ENCODE measurements at regions not wholly inside any gene's neighbourhood (a gene's known extent, or its start where the extent isn't known, plus 50 kb on each side); places are given as distances from the start of the nearest gene placed in this dataset.

DNA sequence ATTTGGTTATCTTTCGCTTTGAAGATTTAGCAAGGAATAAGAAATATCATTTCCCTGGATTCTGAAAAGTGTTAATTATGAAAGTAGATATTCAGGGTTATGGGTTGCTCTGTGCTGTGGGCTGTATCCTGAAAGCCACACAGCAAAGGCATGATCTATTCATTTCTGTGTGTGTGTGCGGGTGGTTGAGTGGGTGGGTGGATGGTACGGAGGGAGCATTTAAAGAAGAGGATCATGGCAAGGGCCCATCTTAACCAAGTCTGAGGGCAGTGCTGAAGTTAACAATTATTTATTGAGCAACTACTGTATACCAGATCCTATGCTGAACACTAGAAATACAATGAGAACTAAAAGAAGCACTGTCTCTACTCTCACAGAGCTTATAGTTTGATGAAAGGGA lies 178.2 kb upstream of the ZEB2 start:
- TF ChIP-seq GABPA (IDR thresholded peaks at IDR 0.05; ENCODE audit: low read depth) = no peak

DNA sequence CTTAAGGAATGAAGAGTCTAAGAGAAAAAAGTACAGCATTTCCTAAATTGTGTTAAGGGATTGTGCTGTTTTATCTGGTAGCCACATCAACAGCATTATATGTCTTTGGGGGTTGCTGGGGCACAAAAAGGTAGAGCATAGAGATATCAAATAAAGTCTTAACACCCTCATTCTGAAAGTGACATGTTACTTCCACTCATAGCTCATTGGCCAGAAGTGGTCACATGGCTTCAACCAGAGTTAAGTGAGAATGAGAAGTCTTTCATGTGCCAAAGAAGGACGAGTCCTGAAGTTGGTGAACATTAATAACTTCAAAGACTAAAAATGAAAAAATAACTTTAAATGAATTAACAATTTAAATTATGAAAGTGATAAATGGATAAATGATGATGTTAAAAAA lies 175.7 kb upstream of the ZEB2 start:
- H3K27ac ChIP-seq (replicated peaks) = no peak overlapping the region
- H3K4me3 ChIP-seq (replicated peaks; ENCODE audit: insufficient read depth, low read length) = no peak overlapping the region
- no peaks in the 10 kb centered on the region for H3K27me3 ChIP-seq (ENCODE audit: insufficient read depth, poor library complexity, severe bottlenecking)
- TF ChIP-seq, protein P1, sequence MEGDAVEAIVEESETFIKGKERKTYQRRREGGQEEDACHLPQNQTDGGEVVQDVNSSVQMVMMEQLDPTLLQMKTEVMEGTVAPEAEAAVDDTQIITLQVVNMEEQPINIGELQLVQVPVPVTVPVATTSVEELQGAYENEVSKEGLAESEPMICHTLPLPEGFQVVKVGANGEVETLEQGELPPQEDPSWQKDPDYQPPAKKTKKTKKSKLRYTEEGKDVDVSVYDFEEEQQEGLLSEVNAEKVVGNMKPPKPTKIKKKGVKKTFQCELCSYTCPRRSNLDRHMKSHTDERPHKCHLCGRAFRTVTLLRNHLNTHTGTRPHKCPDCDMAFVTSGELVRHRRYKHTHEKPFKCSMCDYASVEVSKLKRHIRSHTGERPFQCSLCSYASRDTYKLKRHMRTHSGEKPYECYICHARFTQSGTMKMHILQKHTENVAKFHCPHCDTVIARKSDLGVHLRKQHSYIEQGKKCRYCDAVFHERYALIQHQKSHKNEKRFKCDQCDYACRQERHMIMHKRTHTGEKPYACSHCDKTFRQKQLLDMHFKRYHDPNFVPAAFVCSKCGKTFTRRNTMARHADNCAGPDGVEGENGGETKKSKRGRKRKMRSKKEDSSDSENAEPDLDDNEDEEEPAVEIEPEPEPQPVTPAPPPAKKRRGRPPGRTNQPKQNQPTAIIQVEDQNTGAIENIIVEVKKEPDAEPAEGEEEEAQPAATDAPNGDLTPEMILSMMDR (IDR thresholded peaks at IDR 0.05; ENCODE audit: insufficient read depth, low read length) = no peak
- TF ChIP-seq, protein P2, sequence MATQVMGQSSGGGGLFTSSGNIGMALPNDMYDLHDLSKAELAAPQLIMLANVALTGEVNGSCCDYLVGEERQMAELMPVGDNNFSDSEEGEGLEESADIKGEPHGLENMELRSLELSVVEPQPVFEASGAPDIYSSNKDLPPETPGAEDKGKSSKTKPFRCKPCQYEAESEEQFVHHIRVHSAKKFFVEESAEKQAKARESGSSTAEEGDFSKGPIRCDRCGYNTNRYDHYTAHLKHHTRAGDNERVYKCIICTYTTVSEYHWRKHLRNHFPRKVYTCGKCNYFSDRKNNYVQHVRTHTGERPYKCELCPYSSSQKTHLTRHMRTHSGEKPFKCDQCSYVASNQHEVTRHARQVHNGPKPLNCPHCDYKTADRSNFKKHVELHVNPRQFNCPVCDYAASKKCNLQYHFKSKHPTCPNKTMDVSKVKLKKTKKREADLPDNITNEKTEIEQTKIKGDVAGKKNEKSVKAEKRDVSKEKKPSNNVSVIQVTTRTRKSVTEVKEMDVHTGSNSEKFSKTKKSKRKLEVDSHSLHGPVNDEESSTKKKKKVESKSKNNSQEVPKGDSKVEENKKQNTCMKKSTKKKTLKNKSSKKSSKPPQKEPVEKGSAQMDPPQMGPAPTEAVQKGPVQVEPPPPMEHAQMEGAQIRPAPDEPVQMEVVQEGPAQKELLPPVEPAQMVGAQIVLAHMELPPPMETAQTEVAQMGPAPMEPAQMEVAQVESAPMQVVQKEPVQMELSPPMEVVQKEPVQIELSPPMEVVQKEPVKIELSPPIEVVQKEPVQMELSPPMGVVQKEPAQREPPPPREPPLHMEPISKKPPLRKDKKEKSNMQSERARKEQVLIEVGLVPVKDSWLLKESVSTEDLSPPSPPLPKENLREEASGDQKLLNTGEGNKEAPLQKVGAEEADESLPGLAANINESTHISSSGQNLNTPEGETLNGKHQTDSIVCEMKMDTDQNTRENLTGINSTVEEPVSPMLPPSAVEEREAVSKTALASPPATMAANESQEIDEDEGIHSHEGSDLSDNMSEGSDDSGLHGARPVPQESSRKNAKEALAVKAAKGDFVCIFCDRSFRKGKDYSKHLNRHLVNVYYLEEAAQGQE (IDR thresholded peaks at IDR 0.05; ENCODE audit: insufficient replicate concordance, low read depth) = no peak
- TF ChIP-seq GABPA (IDR thresholded peaks at IDR 0.05; ENCODE audit: low read depth) = no peak
- TF ChIP-seq SPI1 (IDR thresholded peaks at IDR 0.05; ENCODE audit: borderline replicate concordance, low read depth) = no peak
- no peak for TF ChIP-seq POLR2AphosphoS5 (IDR thresholded peaks at IDR 0.05; ENCODE audit: low read depth)
- no peak for DNase-seq (ENCODE audit: low read depth in 1 of 2, low spot score in 1 of 2)

More for the DNA sequence above, 178.2 kb upstream of the ZEB2 start:
- Histone ChIP-seq H3K27me3 (ENCODE audit: insufficient read depth, poor library complexity, severe bottlenecking) (no peaks in the 10 kb centered on the region), H3K4me3 (replicated peaks; ENCODE audit: insufficient read depth, low read length) (no peak overlapping the region), H3K27ac (replicated peaks) (no peak overlapping the region)
- DNase-seq (ENCODE audit: low read depth in 1 of 2, low spot score in 1 of 2) = no peak

DNA sequence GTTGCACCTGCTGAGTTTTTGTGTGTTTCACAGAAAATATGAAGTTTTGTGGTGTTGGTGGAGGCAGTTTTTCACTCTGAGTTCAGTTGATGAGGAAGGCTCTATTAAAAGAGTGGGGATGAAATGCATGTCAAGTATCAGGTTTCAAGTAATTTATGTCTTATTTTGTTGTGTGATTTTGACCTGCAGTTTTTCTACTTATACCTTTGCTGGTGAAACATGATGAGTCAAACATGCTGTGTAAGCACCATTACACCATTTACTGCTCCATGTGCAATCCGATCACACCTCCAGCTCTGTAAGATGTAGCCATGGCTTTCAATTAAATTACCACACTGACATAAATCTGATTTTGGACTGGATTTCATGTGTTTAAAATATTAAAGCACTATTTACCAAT lies 174.5 kb upstream of the ZEB2 start:
- TF ChIP-seq, protein P1 (IDR thresholded peaks at IDR 0.05; ENCODE audit: insufficient read depth, low read length) = no peak
- TF ChIP-seq POLR2AphosphoS5 (IDR thresholded peaks at IDR 0.05; ENCODE audit: low read depth) = no peak
- TF ChIP-seq, protein P2 (IDR thresholded peaks at IDR 0.05; ENCODE audit: insufficient replicate concordance, low read depth) = no peak
- TF ChIP-seq GABPA (IDR thresholded peaks at IDR 0.05; ENCODE audit: low read depth) = no peak
- no peak for TF ChIP-seq SPI1 (IDR thresholded peaks at IDR 0.05; ENCODE audit: borderline replicate concordance, low read depth)
- H3K27ac ChIP-seq (replicated peaks) = no peak overlapping the region
- H3K4me3 ChIP-seq (replicated peaks; ENCODE audit: insufficient read depth, low read length) = no peak overlapping the region
- no peaks in the 10 kb centered on the region for H3K27me3 ChIP-seq (ENCODE audit: insufficient read depth, poor library complexity, severe bottlenecking)
- no peak for DNase-seq (ENCODE audit: low read depth in 1 of 2, low spot score in 1 of 2)

DNA sequence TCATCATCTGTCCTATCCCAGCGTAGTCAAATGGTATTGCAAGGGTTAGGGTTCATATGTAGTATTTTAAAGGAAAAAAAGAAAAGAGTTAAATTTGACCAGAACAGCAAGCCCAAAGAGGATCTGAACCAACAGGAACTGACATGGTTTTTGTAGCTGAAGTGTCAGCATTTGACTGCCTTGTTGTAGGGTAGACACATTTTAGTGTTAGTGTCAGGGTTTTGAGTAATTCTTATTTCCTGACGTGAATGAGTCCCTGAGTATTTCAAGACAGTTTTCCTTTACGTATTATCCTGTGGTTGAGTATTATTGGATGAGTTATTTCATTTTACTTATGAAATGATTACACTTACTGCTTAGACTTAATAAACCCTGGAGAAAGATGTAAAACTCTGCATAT lies 173.3 kb upstream of the ZEB2 start:
- Histone ChIP-seq H3K4me3 (replicated peaks; ENCODE audit: insufficient read depth, low read length) (no peak overlapping the region), H3K27ac (replicated peaks) (no peak overlapping the region), H3K27me3 (ENCODE audit: insufficient read depth, poor library complexity, severe bottlenecking) (no peaks in the 10 kb centered on the region)
- no peak for TF ChIP-seq GABPA (IDR thresholded peaks at IDR 0.05; ENCODE audit: low read depth)
- no peak for TF ChIP-seq SPI1 (IDR thresholded peaks at IDR 0.05; ENCODE audit: borderline replicate concordance, low read depth)
- TF ChIP-seq, protein P2 (IDR thresholded peaks at IDR 0.05; ENCODE audit: insufficient replicate concordance, low read depth) = no peak
- TF ChIP-seq POLR2AphosphoS5 (IDR thresholded peaks at IDR 0.05; ENCODE audit: low read depth) = no peak
- TF ChIP-seq, protein P1 (IDR thresholded peaks at IDR 0.05; ENCODE audit: insufficient read depth, low read length) = no peak
- no peak for DNase-seq (ENCODE audit: low read depth in 1 of 2, low spot score in 1 of 2)

All from HL-60 (cell line).